HG03280 (cell line): ENCODE measurements at regions not wholly inside any gene's neighbourhood (a gene's known extent, or its start where the extent isn't known, plus 50 kb on each side); places are given as distances from the start of the nearest gene placed in this dataset.

ENCODE experiments used
- ATAC-seq: cut with Tn5 transposase; IDR thresholded peaks from one replicate; pipeline ENCODE4 v1.9.1; 2021; ENCODE audit warnings: mild to moderate bottlenecking, moderate library complexity; ENCODE audit not compliant: unreplicated experiment

DNA sequence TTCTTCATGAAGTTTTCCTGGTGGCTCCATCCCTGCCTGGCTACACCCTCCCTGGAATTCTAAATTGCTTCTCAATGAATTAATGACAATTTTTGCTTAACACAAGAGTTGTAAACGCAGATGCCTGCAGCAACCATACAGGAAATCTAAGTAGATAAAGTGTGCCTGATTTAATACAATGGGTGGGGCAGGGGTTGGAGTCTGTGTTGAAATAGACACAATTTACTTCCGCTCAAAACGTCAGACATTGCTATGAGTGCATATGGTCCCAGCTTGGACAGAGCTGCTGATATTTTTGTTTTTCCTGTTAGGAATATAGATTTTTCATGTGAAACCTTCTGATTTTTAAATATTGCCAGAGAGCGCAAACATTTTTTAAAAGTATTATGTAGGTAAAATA, 1235.0 kb upstream of the SORCS1 start:
- no peak for ATAC-seq

DNA sequence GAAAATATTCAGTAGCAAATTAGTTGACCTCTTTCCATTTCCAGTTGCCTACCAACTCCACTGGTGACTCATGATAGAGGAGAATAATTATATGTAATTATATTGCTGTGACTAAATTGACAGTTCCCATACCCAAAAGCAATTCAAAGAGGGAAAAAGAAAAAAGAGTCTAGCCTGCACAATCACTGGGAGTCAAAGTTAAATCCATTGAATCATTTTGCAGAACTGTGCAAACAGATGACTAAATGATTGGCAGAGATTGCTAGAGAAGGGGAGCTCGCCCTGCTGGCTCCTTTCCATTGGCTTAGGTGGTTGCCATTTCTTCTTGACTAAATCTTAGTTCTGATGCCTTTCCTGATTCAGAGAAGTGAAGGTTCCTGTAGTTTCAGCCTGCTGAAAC, 1228.6 kb upstream of the SORCS1 start:
- no peak for ATAC-seq

DNA sequence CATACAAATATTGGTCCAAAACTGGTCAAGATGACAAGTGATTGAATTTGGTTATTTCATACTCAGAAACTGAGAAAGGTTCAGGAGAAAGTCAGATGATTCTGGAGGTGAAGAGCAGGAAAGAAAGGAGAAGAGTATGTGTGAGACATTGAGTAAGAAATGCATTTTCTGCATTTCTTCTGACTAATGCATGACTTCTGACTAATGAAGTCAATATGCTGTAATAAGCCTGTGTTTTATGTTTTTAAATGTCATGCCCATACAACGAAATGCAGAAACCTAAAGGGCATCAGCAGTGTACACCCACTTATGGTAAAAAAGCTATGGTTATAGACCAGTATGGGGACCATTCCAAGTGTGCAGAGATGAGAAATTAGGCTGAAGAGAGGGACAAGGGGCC, 1227.8 kb upstream of the SORCS1 start:
- ATAC-seq: no peak

DNA sequence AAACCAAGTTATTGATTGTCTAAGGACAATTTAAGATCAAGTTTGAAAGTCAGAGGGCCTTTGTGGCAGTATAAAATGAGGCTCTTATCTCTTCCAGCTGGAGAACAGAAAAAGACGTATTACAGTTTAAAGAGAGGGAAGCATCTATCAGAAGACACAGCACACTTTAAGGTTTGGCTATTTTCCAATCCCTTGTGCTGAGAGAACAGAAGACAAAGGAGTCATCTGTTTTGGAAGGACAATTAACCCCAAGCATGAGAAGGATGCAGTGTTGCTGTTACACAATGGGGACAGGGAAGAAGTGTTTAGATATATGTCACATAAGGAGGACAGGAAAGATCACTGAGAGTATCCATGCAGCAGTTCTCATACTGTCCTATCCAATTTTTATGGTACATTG, 1224.2 kb upstream of the SORCS1 start:
- no peak for ATAC-seq

DNA sequence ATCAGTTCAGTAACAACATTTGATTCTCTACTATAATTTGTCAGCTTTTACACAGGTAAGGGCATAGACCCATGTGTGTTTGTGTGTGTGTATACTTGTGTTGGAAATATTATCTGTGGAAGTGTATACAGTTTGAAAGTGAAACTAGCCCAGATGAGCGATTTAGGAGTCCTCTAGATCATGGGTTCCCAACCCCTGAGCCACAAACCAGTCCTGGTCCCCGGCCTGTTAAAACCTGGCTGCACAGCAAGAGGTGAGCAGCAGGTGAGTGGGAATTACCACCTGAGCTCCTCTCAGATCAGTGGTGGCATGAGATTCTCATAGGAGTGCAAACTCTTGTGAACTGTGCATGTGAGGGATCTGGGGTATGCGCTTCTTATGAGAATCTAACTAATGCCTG, 1221.5 kb upstream of the SORCS1 start:
- ATAC-seq: no peak

DNA sequence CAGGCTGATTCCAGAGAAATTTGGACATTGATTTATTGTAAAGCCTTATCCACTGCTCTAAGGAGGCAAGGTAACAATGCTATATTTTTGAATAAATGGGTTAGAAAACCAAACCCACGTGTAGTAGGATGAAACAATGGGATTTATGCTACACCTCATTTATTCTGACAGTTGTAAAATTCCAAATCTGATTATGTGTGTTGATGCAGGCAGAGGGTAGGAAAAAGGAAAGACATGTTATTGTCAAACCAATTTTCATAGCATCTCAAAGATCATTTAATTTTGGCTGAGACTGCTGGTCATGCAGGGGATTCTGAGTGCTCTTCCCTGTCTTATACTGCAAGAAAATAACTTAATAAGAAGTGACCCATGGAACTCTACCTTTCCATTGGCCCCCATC, 1219.9 kb upstream of the SORCS1 start:
- ATAC-seq: no peak

DNA sequence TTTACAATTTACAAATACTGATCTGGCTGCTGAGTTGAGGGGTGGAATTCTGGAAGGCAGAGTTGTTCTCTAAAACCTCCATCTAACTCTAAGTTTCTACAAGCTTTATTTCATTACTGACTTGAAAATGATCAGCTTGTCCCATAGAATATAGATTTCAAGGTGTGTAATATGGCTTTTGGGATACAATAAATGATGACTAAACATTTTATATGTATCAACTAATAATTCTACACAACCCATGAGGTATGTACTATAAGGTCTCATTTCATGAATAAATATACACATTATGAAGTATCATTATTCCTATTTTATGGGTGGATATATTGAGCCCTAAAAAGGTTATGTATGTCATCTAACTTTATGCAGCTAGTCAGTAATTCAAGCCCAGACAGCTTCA, 1214.3 kb upstream of the SORCS1 start:
- ATAC-seq: no peak

DNA sequence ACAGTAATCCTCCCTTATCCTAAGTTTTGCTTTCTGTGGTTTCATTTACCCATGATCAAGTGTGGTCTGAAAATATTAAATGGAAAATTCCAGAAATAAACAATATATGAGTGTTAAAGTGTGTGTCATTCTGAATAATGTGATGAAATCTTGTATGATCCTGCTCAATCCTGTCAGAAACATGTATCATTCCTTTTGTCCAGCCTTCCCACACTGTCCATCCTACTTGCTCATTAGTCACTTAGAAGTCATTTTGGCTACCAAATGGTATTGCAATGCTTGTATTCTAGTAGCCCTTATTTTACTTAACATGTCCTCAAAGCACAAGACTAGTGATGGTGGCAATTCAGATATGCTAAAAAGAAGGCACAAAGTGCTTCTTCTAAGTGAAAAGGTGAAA, 1211.2 kb upstream of the SORCS1 start:
- ATAC-seq: no peak

DNA sequence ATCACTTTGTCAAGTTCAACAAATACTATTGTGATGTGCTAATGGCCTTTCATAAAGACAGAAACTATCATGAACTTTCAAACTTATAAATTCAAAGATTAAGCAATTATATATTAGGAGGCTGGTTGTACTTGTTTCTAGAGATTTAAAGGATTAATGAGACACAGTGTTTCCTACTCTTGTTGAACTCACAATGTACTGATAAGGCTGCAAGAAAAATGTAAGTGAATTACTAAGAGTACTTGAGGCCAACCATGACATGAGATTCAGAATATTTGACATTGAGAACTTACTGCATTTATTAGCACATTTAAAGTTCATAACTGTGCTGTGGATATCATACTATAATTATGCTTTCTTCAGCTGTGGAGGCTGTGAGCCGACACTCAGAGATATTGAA, 1210.5 kb upstream of the SORCS1 start:
- ATAC-seq: no peak

DNA sequence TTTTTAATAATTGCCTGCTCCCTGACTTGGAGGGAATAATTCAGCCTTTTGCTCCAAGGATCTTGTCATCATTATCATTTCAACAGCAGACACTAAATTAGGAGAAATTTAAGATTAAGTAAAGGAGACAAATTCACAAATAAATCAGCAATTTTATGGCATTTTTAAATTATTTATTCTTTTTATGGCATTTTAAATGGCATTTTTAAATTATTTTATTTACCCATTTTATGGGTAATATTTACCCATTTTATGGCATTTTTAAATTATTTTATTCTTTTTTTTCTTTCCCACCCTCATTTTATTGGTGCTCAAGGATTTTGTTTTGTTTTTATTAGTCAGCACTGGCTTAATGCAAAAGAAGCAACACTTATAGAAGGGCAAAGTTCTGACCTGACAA, 1201.0 kb upstream of the SORCS1 start:
- ATAC-seq: no peak

DNA sequence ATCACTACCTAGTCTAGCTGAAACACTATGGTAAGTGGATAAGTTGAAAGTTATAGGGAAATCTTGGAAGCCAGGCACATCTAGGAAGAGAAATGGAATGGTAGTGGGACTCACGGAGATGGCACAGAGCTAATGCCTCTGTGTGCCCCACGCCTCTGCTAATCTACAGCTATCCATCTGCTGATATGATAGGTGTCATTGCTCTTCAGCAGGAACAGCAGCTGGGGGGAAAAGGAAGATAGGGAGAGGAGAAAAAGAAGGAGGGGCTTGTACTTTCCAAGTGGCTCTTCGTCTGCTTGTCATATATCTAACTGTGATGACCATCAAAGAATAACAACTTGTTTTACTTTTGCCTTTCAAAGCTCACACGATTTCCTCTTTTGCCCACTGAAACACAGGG, 1199.1 kb upstream of the SORCS1 start:
- no peak for ATAC-seq

DNA sequence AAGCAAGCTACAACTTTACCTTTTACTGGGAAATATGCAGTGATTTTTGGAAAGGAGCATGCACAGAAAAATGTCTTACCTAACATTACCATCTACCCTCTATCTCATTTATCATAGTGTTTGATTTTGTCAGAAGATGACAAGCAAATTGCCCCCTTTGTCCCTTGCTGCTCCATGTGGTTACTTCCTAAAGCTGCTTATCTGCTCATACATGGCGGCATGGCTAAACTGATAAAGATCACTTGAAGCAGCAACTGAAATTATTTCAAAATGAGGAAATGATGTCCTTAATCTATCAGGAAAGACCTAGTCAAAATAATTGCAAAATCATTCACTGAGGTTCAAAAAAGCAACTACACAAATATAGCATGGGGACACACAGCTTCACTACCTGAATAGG, 1198.5 kb upstream of the SORCS1 start:
- no peak for ATAC-seq

DNA sequence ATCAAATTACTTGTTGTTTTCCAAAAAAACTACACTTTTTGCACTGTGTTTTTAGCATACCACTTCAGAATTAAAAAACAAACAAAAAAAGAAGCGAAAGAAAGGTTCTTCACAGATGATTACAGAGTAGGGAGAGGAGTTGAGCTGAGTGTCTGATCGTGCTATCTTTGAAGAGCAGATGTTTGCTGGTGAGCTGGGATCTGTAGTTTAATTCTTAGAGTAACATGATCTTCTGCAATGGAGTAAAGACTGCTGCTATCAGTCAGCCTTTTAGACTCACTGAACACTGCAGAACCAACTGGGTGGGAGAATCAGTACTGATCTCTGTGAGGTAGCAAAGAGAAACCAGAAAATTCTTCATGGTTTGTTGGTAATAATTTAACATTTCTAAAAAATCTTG, 1197.8 kb upstream of the SORCS1 start:
- no peak for ATAC-seq

DNA sequence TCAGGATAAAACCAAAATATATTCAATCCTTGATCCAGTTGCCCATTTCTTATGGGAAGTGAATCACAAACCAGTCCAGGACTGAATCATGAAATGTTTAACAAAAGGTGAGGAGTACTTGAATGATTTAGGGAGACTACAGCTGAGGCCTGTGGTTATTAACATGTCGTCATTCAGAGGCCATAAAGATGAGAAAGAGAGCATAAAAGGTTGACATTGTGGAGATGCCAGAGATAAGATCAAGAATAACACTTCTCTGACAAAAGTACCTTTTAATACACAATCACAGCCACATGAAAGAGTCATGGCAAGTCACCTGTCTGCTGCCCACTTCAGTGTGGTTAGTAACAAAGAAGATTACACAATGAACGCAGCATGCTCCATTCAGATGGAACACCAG, 1195.7 kb upstream of the SORCS1 start:
- no peak for ATAC-seq

DNA sequence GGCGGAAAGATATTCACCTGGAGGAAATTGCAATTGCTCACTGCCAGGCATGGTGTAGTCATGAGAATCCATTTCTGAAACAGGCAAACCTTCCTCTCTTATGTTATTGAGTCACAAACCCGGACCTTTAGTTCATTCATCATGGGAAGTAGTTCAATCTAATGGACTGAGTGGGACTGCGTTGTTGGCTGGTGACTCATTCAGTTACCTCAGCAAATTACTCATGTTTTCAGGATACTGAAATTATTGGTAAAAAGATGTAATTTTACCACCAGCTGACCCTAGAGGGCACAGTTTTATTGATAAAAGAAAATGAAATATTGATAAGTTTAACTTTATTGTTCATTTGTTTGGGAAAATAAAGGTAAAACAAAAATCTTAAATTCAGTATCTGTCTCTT, 1194.4 kb upstream of the SORCS1 start:
- ATAC-seq: no peak

DNA sequence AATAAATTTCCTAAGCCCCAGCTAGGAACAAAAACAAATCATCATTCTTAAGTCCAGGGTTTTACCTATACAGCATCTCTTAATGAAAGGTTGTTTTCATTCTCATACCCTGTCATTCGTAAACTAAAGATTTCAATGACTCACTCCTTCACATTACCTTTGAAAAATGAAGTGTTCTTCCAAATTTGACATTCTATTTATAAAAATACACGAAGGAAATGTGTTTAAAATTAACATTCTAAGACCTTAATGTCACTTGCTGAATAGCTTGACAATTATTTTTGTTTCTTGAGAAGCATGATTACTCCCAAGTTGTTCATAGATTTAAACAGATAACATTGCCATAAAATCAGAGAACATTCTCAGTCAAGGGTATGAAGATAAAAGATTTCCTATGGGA, 1188.3 kb upstream of the SORCS1 start:
- no peak for ATAC-seq

DNA sequence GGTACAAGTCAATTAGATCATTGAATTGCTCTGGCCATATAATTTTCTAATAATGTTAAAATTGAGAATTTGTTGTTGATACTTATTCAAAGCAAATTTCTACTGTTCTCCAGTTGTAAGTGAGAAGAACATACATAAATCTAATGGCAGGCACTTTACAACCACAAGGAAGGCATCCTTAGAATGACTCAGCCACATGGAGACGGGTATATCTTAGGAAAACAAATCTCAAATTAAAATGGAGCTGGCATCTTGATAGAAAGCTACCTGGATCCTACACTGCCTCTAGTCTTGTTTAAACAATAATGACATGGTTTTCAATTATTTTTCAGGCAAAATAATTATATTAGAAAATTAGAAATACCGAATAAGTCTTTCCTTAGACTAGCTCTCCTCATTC, 1183.7 kb upstream of the SORCS1 start:
- no peak for ATAC-seq

DNA sequence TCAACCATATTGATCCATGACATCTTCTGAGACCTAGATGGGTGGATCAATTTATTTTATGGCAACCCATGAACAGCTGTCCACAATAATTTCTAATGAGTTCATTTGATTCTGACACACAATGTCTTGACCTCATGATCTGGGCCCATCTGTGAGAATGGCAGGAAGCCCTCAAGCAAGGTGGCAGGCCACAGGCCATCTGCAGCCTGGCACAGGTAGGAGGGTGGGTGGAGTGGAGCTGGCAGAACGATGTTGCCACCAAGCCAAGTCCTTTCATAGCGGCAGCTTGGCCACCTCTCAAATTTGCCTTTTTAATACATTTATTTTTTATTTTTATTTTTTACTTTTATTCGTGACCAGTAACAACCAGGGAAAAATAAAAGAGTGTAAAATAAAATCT, 1181.6 kb upstream of the SORCS1 start:
- ATAC-seq: no peak

DNA sequence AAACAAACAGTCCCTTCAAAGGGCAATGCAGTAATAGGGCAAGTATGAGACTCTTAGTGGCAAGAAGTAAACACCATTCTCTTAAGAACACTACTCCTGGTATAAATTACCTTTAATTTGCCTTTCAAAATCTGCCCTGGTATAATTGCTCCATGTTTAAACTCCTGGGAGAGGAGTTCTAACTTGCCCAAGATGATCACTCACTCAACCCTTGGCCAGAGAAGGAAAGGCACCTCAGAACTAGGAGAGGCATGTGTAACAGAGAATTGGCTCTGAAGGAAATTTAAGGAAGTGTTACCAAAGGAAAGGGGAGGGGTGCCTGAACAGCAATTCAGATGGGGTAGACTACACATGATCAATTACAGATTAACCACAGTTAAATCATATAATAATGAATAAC, 1173.6 kb upstream of the SORCS1 start:
- no peak for ATAC-seq

DNA sequence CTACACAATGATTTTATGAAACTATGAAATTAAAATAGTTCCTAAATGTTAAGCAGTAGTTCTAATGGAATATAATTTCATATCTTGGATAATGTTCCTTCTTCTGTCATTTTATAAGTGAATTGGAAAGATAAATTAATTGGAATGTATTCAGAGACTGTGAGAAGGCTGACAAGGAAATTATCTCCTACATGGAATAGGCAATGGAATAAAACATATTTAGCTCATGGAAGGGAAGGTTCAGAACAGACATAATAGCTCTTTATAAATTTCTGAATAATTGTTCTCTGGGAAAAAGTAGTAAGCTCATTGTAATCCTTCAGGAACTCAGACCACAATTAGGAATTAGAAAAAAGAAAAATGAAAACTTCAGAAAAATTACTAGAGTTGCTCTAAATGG, 1172.3 kb upstream of the SORCS1 start:
- no peak for ATAC-seq

DNA sequence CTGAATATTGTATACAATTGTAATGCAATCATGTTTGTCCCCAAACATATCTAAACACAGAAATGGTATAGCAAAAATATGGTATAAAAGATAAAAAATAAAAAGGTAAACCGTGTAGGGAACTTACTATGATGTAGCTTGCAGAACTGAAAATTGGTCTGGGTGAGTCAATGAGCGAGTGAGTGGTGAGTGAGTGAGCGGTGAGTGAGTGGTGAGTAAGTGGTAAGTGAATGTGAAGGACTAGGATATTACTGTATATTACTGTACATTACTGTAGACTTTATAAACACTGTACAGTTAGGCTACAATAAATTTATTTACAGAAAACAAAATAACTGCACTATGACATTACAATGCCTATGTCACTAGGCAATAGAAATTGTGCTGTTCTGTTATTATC, 1163.2 kb upstream of the SORCS1 start:
- ATAC-seq: no peak

DNA sequence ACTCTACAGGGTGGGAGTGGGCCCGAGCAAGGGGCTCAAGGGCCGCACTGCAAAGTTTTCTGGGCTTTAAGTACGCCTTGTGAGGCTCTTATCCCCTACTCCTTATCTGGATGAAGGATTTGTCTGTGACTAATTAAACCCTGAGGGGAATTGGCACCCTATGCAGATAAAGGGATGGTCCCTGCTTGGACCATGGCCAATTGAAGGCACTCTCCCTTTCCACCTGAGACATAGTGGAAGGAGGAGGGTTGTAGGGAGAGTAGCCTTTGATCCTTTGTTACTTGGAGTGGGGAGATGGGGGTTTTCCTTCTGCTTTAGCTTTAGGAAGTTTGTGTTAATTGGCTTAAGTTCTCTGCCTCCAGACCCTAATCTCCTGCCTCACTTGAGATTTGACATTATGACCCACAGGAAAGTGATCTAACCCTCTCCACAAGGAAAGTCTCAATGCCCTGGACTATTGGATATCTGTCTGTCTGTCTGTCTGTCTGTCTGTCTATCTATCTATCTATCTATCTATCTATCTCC, 1158.8 kb upstream of the SORCS1 start:
- ATAC-seq: no peak

DNA sequence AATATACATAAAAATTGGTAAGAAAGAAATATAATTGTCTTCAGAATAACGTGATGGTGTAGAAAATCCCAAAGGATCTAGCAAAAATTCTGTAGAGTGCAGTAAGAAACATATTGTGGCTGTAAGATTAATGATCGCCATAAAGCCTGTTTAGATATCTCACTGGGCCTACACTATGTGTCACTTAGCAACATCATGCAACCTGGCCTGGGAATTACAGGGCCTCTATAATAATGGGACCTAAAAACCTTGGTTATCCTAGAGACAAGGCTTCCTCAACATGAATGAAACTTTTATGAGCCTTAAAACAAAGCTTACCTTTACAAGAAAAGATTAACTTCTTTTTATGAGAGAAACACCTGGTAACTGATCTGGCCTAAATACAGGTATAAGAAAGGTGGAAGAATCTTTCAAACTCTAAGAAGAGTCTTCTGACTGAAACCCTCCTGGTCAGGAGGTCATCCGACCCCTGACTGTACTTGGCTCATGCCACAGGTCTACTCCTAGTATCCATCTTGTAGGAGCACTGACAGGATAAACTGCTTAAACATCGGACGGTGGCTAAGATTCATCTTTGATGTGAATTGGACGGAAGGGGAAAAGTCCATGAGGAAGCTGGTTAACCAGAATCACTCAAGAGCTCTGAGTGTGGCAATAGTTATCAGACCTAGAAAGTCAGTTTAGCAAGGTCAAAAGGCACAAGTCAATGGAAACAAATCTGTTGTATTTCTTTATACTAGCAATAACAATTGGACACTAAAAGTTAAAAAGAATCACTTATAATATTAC, 1155.1 kb upstream of the SORCS1 start:
- ATAC-seq: no peak
